Loucy (cell line): ENCODE measurements at regions not wholly inside any gene's neighbourhood (a gene's known extent, or its start where the extent isn't known, plus 50 kb on each side); places are given as distances from the start of the nearest gene placed in this dataset.

Source experiments
- H2AFZ ChIP-seq: fragments of 200-600 bp; sonication (generic); 2 replicates; pipeline ENCODE4 v1.6.0; 2016; ENCODE audit warnings: antibody characterized with exemption, mild to moderate bottlenecking, low read length, moderate library complexity
- H3F3A ChIP-seq: fragments of 200-600 bp; 2 replicates; pipeline ENCODE4 v1.6.0; 2016; ENCODE audit warnings: antibody characterized with exemption, low read depth, mild to moderate bottlenecking
- H3K27me3 ChIP-seq: fragments of 200-600 bp; sonication (generic); 2 replicates; pipeline ENCODE4 v1.6.1; 2014; ENCODE audit warnings: low read length, mild to moderate bottlenecking; ENCODE audit not compliant: insufficient read depth, poor library complexity, severe bottlenecking
- H3K36me3 ChIP-seq: fragments of 200-600 bp; sonication (generic); 2 replicates; pipeline ENCODE4 v1.6.1; 2016; ENCODE audit warnings: low read length; ENCODE audit not compliant: insufficient read depth
- H3K4me1 ChIP-seq: fragments of 200-600 bp; sonication (generic); 2 replicates; pipeline ENCODE4 v1.5.1; 2014; ENCODE audit warnings: low read length, mild to moderate bottlenecking; ENCODE audit not compliant: insufficient read depth, poor library complexity, severe bottlenecking
- H3K4me2 ChIP-seq: fragments of 200-600 bp; sonication (generic); 2 replicates; pipeline ENCODE4 v1.6.0; 2014; ENCODE audit warnings: antibody characterized with exemption, low read length, low read depth, mild to moderate bottlenecking; ENCODE audit not compliant: poor library complexity, severe bottlenecking
- H3K4me3 ChIP-seq: fragments of 200-600 bp; sonication (generic); 2 replicates; pipeline ENCODE4 v1.5.1; 2014; ENCODE audit warnings: low read length, mild to moderate bottlenecking, mixed read lengths; ENCODE audit not compliant: poor library complexity, severe bottlenecking
- H3K79me2 ChIP-seq: fragments of 200-600 bp; sonication (generic); 2 replicates; pipeline ENCODE4 v1.6.1; 2014; ENCODE audit warnings: low read length; ENCODE audit not compliant: insufficient read depth
- H3K9ac ChIP-seq: fragments of 200-600 bp; sonication (generic); 2 replicates; pipeline ENCODE4 v1.6.0; 2014; ENCODE audit warnings: mild to moderate bottlenecking, low read depth, low read length, moderate library complexity; ENCODE audit not compliant: poor library complexity, severe bottlenecking
- H3K9me2 ChIP-seq: fragments of 200-600 bp; sonication (generic); replicated peaks from 2 replicates; pipeline ENCODE4 v1.6.1; 2016; ENCODE audit warnings: low read depth, low read length, mixed read lengths
- H3K9me3 ChIP-seq: fragments of 200-600 bp; sonication (generic); 2 replicates; pipeline ENCODE4 v1.6.1; 2014; ENCODE audit warnings: mild to moderate bottlenecking, antibody characterized with exemption, low read length, low read depth; ENCODE audit not compliant: insufficient read depth
- H4K20me1 ChIP-seq: fragments of 200-600 bp; sonication (generic); 2 replicates; pipeline ENCODE4 v1.6.0; 2014; ENCODE audit warnings: antibody characterized with exemption, low read length, mild to moderate bottlenecking; ENCODE audit not compliant: insufficient read depth, poor library complexity, severe bottlenecking
- EZH2phosphoT487 ChIP-seq: fragments of 200-600 bp; IDR thresholded peaks from 2 replicates; pipeline ENCODE4 v1.6.1; 2018; ENCODE audit warnings: antibody characterized with exemption, mild to moderate bottlenecking, moderate library complexity, borderline replicate concordance
- TF ChIP-seq, protein P1 (sequence below): fragments of 200-600 bp; sonication (generic); conservative IDR thresholded peaks from 2 replicates; pipeline ENCODE4 v1.5.1; 2014; ENCODE audit warnings: mild to moderate bottlenecking, antibody characterized with exemption, low read length

GRCh38 chr4:179028321-179028720 lies 1586.1 kb upstream of the AGA start:
- no peaks in the 10 kb centered on the region; the same call in 1 of the 2 replicates for H3K9me2 ChIP-seq
- H3K4me3 ChIP-seq: no peak overlapping the region
- TF ChIP-seq, protein P1, sequence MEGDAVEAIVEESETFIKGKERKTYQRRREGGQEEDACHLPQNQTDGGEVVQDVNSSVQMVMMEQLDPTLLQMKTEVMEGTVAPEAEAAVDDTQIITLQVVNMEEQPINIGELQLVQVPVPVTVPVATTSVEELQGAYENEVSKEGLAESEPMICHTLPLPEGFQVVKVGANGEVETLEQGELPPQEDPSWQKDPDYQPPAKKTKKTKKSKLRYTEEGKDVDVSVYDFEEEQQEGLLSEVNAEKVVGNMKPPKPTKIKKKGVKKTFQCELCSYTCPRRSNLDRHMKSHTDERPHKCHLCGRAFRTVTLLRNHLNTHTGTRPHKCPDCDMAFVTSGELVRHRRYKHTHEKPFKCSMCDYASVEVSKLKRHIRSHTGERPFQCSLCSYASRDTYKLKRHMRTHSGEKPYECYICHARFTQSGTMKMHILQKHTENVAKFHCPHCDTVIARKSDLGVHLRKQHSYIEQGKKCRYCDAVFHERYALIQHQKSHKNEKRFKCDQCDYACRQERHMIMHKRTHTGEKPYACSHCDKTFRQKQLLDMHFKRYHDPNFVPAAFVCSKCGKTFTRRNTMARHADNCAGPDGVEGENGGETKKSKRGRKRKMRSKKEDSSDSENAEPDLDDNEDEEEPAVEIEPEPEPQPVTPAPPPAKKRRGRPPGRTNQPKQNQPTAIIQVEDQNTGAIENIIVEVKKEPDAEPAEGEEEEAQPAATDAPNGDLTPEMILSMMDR: no peak
- no peak for TF ChIP-seq EZH2phosphoT487
- H3F3A ChIP-seq: no peaks in the 10 kb centered on the region
- no peaks in the 10 kb centered on the region for H4K20me1 ChIP-seq
- no peak overlapping the region for H3K4me2 ChIP-seq
- H2AFZ ChIP-seq: no peak overlapping the region
- no peaks in the 10 kb centered on the region for H3K9me3 ChIP-seq
- H3K27me3 ChIP-seq: no peaks in the 10 kb centered on the region
- H3K9ac ChIP-seq: no peak overlapping the region
- H3K79me2 ChIP-seq: no peaks in the 10 kb centered on the region
- no peaks in the 10 kb centered on the region for H3K36me3 ChIP-seq
- no peaks in the 10 kb centered on the region for H3K4me1 ChIP-seq

DNA sequence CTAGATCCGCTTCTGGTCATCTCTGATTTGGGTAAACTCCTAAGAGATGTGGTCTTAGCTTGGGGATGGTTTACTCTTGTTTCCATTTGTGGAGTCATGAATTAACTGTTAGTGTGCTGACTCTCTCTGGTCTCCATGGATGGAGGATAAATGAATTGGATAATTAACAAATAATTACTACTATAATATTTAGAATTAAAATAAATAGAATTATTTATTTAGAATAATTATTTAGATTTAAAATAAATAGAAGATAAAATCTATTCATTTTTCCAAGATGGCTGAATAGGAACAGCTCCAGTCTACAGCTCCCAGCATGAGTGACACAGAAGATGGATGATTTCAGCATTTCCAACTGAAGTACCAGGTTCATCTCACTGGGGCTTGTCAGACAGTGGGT lies 1587.4 kb upstream of the AGA start:
- no peaks in the 10 kb centered on the region for H3K4me1 ChIP-seq
- H3K9ac ChIP-seq: no peak overlapping the region
- H3K27me3 ChIP-seq: no peaks in the 10 kb centered on the region
- no peak overlapping the region for H3K4me2 ChIP-seq
- H3K9me3 ChIP-seq: no peaks in the 10 kb centered on the region
- no peaks in the 10 kb centered on the region for H3K79me2 ChIP-seq
- H3K4me3 ChIP-seq: no peak overlapping the region
- no peaks in the 10 kb centered on the region for H3F3A ChIP-seq
- H3K9me2 ChIP-seq: no peaks in the 10 kb centered on the region
- no peak for TF ChIP-seq EZH2phosphoT487
- TF ChIP-seq, protein P1: no peak
- H4K20me1 ChIP-seq: no peaks in the 10 kb centered on the region
- no peak overlapping the region for H2AFZ ChIP-seq
- no peaks in the 10 kb centered on the region for H3K36me3 ChIP-seq

DNA sequence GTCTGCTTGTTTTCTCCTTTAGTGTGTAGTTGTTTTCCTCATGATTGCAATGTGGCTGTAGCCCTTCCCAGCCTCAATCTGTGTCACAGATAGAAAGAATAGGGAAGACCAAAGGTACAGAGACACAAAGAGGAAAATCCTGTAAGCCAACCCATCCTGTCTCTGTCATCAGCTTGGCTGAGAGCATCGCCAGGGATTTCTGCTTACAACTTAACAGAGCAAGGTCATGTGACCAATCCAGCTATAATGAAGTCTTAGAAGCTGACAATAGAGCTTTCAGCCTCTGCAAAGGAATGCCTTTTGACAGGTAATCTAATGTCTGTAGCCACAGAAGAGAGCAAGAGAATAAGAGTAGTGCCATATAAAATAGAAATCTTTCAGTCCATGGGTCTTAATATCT lies 1598.0 kb upstream of the AGA start:
- H3K4me2 ChIP-seq: no peak overlapping the region
- no peak for TF ChIP-seq EZH2phosphoT487
- TF ChIP-seq, protein P1: no peak

More for the DNA sequence above, 1598.0 kb upstream of the AGA start:
- H3K9me3 ChIP-seq: no peaks in the 10 kb centered on the region
- no peaks in the 10 kb centered on the region for H3K79me2 ChIP-seq
- H3F3A ChIP-seq: no peaks in the 10 kb centered on the region
- H3K9me2 ChIP-seq: no peaks in the 10 kb centered on the region
- no peak overlapping the region for H3K4me3 ChIP-seq
- H3K4me1 ChIP-seq: no peaks in the 10 kb centered on the region
- H3K36me3 ChIP-seq: no peaks in the 10 kb centered on the region
- H3K27me3 ChIP-seq: no peaks in the 10 kb centered on the region
- H4K20me1 ChIP-seq: no peaks in the 10 kb centered on the region
- H3K9ac ChIP-seq: no peak overlapping the region
- no peak overlapping the region for H2AFZ ChIP-seq
